SK-N-SH (cell line): ENCODE measurements at regions not wholly inside any gene's neighbourhood (a gene's known extent, or its start where the extent isn't known, plus 50 kb on each side); places are given as distances from the start of the nearest gene placed in this dataset.

Source experiments
- CTCF ChIP-seq: fragments of 200-600 bp; sonication (generic); IDR thresholded peaks from 2 replicates; pipeline ENCODE4 v1.6.1; 2017; ENCODE audit warnings: antibody characterized with exemption, mild to moderate bottlenecking, moderate library complexity
- JUND ChIP-seq: IDR thresholded peaks from 2 replicates; pipeline ENCODE4 v1.4.0; 2012
- SIN3A ChIP-seq: IDR thresholded peaks from 2 replicates; pipeline ENCODE4 v1.6.1; 2012; ENCODE audit warnings: low read depth, mild to moderate bottlenecking, low read length, moderate library complexity, borderline replicate concordance

GRCh38 chr5:18375641-18376040 lies 741.4 kb downstream of the TAF11L14 start:
- no peak for TF ChIP-seq CTCF
- TF ChIP-seq JUND: no peak
- TF ChIP-seq SIN3A: no peak
